Esophagus muscularis mucosa (tissue), 4 donors: ENCODE measurements at regions not wholly inside any gene's neighbourhood (a gene's known extent, or its start where the extent isn't known, plus 50 kb on each side); places are given as distances from the start of the nearest gene placed in this dataset.
"Not testable (repeated sequence)": the region's sequence is repeated elsewhere in the genome, so short reads cannot be mapped to it uniquely, and the experiment has no call there.

Experiments
- DNase-seq: peaks from one replicate; pipeline ENCODE4 v3.0.0-alpha.2; 2017; ENCODE audit errors: extremely low spot score
- H3K27ac ChIP-seq, 4 donors: fragments of 200-600 bp; sonication (generic); replicated peaks in 1 of 4; 1 replicate in 3 of 4; 2 replicates in 1 of 4; pipeline ENCODE4 v1.5.1; 2016 to 2019; ENCODE audit warnings: mild to moderate bottlenecking in 1 of 4
- H3K27me3 ChIP-seq, 4 donors: fragments of 200-600 bp; sonication (generic); one replicate each; pipeline versions ENCODE4 v1.5.1 to v1.6.0; 2016 to 2019
- H3K36me3 ChIP-seq, 4 donors: fragments of 200-600 bp; sonication (generic); one replicate each; pipeline ENCODE4 v1.5.1; 2016 to 2019
- H3K4me1 ChIP-seq, 4 donors: fragments of 200-600 bp; sonication (generic); one replicate each; pipeline ENCODE4 v1.5.1; 2016 to 2019
- H3K4me3 ChIP-seq, 4 donors: fragments of 200-600 bp; sonication (generic); 1 replicate in 2 of 4; 2 replicates in 2 of 4; pipeline ENCODE4 v1.5.1; 2016 to 2019; ENCODE audit warnings: mild to moderate bottlenecking in 4 of 4, moderate library complexity in 1 of 4
- H3K9me3 ChIP-seq, 4 donors: fragments of 200-600 bp; sonication (generic); 1 replicate in 3 of 4; 2 replicates in 1 of 4; pipeline ENCODE4 v1.5.1; 2016 to 2019
- CTCF ChIP-seq, 3 experiments: fragments of 200-600 bp in 2 of 3; fragments of 450-650 bp in 1 of 3; sonication (generic) in 2 of 3; IDR thresholded peaks; one replicate each; pipeline ENCODE4 v1.5.1; 2017 to 2019; ENCODE audit warnings: antibody characterized with exemption in 3 of 3, mild to moderate bottlenecking in 2 of 3, moderate library complexity in 1 of 3
- EP300 ChIP-seq: sonication (generic); formaldehyde crosslinking; IDR thresholded peaks from one replicate; pipeline ENCODE4 v1.6.1; 2017; ENCODE audit warnings: antibody characterized with exemption
- POLR2A ChIP-seq: fragments of 450-650 bp; IDR thresholded peaks from one replicate; pipeline ENCODE4 v1.6.1; 2017; ENCODE audit warnings: antibody characterized with exemption, moderate library complexity, mild to moderate bottlenecking, low read depth
- POLR2AphosphoS5 ChIP-seq, 2 donors: sonication (generic); formaldehyde crosslinking; IDR thresholded peaks; one replicate each; pipeline ENCODE4 v1.6.1; 2017; ENCODE audit warnings: antibody characterized with exemption in 2 of 2
- WGBS: methylation state at CpG from one replicate; pipeline ENCODE4 v1.1.5; 2018; 5-methylcytosine and 5-hydroxymethylcytosine counted together
- intact Hi-C: fragments of 100-400 bp; cut with DNase I; formaldehyde crosslinking; loops from one replicate; pipeline ENCODE4 v1.15.1; 2023

DNA sequence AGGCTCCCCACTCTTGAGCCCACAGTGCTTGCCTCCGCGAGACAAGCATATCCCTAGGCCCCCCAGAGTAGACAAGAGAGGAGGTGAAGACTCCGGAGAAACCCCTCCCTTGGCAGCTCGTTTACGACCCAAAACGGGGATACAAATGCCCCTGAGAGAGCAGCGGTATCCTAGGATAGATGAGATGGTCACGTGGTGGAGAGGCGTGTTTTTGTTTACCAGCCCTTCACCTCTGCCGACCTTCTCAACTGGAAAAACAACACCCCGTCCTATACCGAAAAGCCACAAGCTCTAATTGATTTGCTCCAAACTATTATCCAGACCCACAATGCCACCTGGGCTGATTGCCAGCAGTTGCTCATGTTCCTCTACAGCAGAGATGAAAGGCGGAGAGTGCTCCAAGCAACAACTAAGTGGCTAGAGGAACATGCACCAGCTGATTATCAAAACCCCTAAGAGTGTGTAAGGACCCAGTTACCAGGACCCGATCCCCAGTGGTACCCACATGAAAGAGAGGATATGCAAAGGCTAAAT lies 99.5 kb upstream of the OSBPL11 start:
- 89% methylated on average over 14 of the region's 14 CpGs for WGBS
- TF ChIP-seq POLR2AphosphoS5 (IDR thresholded peaks at IDR 0.05) (no peak), CTCF (IDR thresholded peaks at IDR 0.05) (no peak), POLR2A (no peak), EP300 (no peak)
- no peaks in the 10 kb centered on the region for H3K4me1 ChIP-seq

GRCh38 chr3:125695688-125696087 lies 100.4 kb upstream of the OSBPL11 start:
- WGBS = 86% methylated on average over 6 of the region's 6 CpGs
- peaks cover 0 to 6% (median 0%) of the 10 kb centered on the region in 4 donors for H3K27me3 ChIP-seq
- no peaks in the 10 kb centered on the region for H3K36me3 ChIP-seq
- H3K4me3 ChIP-seq = no peak overlapping the region
- no peaks in the 10 kb centered on the region for H3K4me1 ChIP-seq
- DNase-seq = no peak
- no peak overlapping the region for H3K27ac ChIP-seq
- no peak for TF ChIP-seq EP300
- TF ChIP-seq POLR2AphosphoS5 (IDR thresholded peaks at IDR 0.05) = no peak
- no peak for TF ChIP-seq CTCF (IDR thresholded peaks at IDR 0.05)
- no peak for TF ChIP-seq POLR2A
- H3K9me3 ChIP-seq = no peaks in the 10 kb centered on the region
- intact Hi-C loops = no loop called here

More for the DNA sequence above, 99.5 kb upstream of the OSBPL11 start:
- Histone ChIP-seq H3K4me3 (no peak overlapping the region), H3K27ac (no peak overlapping the region), H3K9me3 (no peaks in the 10 kb centered on the region), H3K27me3 (peaks cover 0 to 6% (median 0%) of the 10 kb centered on the region in 4 donors), H3K36me3 (no peaks in the 10 kb centered on the region)
- DNase-seq = no peak
- intact Hi-C loops = no loop called here

DNA sequence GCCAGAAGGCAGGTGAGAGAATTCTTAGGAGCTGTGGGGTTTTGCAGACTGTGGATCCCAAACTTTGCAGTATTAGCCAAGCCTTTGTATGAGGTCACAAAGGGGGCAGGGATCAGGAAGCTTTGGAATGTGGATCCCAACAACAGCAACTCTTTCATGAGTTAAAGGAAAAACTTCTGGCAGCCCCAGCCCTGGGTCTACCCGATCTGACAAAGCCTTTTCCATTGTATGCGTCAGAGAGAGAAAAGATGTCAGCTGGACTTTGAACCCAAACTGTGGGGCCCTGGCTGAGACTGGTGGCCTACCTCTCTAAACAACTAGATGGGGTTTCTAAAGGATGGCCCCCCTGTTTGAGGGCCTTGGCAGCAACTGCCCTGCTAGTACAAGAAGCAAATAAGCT lies 101.8 kb upstream of the OSBPL11 start:
- intact Hi-C loops, DNase-seq, H3K9me3 ChIP-seq, H3K4me1 ChIP-seq, H3K36me3 ChIP-seq, H3K27me3 ChIP-seq, H3K27ac ChIP-seq, H3K4me3 ChIP-seq: not testable (repeated sequence)
- WGBS = 94% methylated on average over 2 of the region's 2 CpGs

GRCh38 chr3:125697979-125698640 lies 102.8 kb upstream of the OSBPL11 start:
- H3K4me3 ChIP-seq, H3K9me3 ChIP-seq, H3K36me3 ChIP-seq, H3K4me1 ChIP-seq, H3K27me3 ChIP-seq, intact Hi-C loops, DNase-seq, H3K27ac ChIP-seq: not testable (repeated sequence)
- 82% methylated on average over 10 of the region's 13 CpGs for WGBS

DNA sequence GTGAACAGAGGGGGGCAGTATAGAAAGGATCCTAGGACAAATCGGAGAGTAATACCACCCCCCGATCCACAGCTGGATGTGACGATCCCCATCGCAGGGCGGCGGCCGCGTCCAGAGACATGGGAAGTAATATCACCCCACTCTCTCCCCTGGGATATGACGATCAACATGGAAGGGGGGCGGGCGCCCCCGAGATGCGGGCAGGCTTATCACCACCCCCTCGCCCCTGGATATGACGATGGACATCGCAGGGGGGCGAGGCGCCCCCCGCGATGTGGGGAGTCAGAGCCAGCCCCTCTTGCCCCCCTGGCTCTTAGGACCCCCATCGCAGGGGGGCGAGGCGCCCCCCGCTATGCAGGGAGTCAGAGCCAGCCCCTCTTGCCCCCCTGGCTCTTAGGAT lies 120.4 kb upstream of the OSBPL11 start:
- Histone ChIP-seq H3K4me3 (no peak overlapping the region), H3K27ac (no peak overlapping the region), H3K36me3 (no peaks in the 10 kb centered on the region), H3K9me3 (no peaks in the 10 kb centered on the region), H3K4me1 (no peaks in the 10 kb centered on the region), H3K27me3 (no peaks in the 10 kb centered on the region)
- intact Hi-C loops = no loop called here
- 91% methylated on average over 20 of the region's 24 CpGs for WGBS
- TF ChIP-seq POLR2A (no peak), EP300 (no peak), POLR2AphosphoS5 (IDR thresholded peaks at IDR 0.05) (no peak), CTCF (IDR thresholded peaks at IDR 0.05) (no peak)
- DNase-seq = no peak

GRCh38 chr3:125732151-125732550 lies 136.9 kb upstream of the OSBPL11 start:
- 50% methylated on average over 11 of the region's 11 CpGs for WGBS
- H3K4me1 ChIP-seq, H3K36me3 ChIP-seq, H3K27ac ChIP-seq, H3K9me3 ChIP-seq, H3K4me3 ChIP-seq, H3K27me3 ChIP-seq, intact Hi-C loops, DNase-seq: not testable (repeated sequence)

- H3K27ac ChIP-seq, H3K27me3 ChIP-seq, intact Hi-C loops, H3K9me3 ChIP-seq, H3K4me3 ChIP-seq, H3K4me1 ChIP-seq, DNase-seq, H3K36me3 ChIP-seq: not testable (repeated sequence)
- 93% methylated on average over 6 of the region's 11 CpGs for WGBS
Observed at GRCh38 chr3:125741991-125742718, 146.9 kb upstream of the OSBPL11 start.

DNA sequence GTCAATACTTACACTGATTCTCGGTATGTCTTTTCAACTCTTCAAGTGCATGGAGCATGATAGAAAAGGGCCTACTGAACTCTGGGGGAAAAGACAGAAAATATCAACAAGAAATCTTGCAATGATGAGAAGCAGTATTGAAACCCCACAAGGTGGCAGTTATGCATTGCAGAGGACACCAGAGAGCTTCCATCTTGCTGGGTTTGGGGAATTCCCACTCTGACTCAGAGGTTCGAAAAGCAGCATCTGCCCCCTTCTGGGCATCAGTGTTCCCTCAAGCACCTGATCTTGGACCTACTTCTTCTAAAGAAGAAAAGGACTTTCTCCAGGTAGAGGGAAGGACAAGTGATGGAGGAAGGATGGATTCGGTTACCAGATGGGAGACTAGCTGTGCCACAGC lies 147.5 kb upstream of the OSBPL11 start:
- DNase-seq, intact Hi-C loops, H3K9me3 ChIP-seq, H3K27me3 ChIP-seq, H3K4me1 ChIP-seq, H3K4me3 ChIP-seq, H3K27ac ChIP-seq, H3K36me3 ChIP-seq: not testable (repeated sequence)
- WGBS = 100% methylated on average over 1 of the region's 3 CpGs

GRCh38 chr3:125757050-125757449 lies 161.8 kb upstream of the OSBPL11 start:
- H3K9me3 ChIP-seq, H3K27ac ChIP-seq, H3K4me1 ChIP-seq, H3K36me3 ChIP-seq, H3K27me3 ChIP-seq, intact Hi-C loops, H3K4me3 ChIP-seq, DNase-seq: not testable (repeated sequence)
- 100% methylated on average over 1 of the region's 1 CpG for WGBS
